Keratinocyte (primary cell): ENCODE measurements at regions not wholly inside any gene's neighbourhood (a gene's known extent, or its start where the extent isn't known, plus 50 kb on each side); places are given as distances from the start of the nearest gene placed in this dataset.

Source experiments
- CTCF ChIP-seq, 3 experiments: IDR thresholded peaks in 1 of 3; conservative IDR thresholded peaks in 1 of 3; optimal IDR thresholded peaks in 1 of 3; 2 replicates in 2 of 3; 3 replicates in 1 of 3; pipeline versions ENCODE3 to v1.5.1; 2011; ENCODE audit warnings: low read length in 3 of 3, mild to moderate bottlenecking in 3 of 3, moderate library complexity in 2 of 3, control low read depth in 1 of 3, inconsistent platforms in 1 of 3; ENCODE audit not compliant: insufficient read depth in 2 of 3; ENCODE audit errors: extremely low read depth in 1 of 3
- EZH2 ChIP-seq: IDR thresholded peaks from one replicate; pipeline ENCODE4 v1.6.1; 2012; ENCODE audit warnings: inconsistent platforms, mild to moderate bottlenecking, low read length, moderate library complexity

GRCh38 chr17:77899498-77899897 lies 59.0 kb upstream of the TNRC6C start:
- TF ChIP-seq CTCF (optimal IDR thresholded peaks at IDR 0.05 in 1 of 3, IDR thresholded peaks at IDR 0.05 in 1 of 3, conservative IDR thresholded peaks at IDR 0.05 in 1 of 3; ENCODE audit: extremely low read depth in 1 of 3, insufficient read depth in 2 of 3, low read length in 3 of 3) (no peak), EZH2 (no peak)
